ENCODE measurements at regions not wholly inside any gene's neighbourhood (a gene's known extent, or its start where the extent isn't known, plus 50 kb on each side); places are given as distances from the start of the nearest gene placed in this dataset.

- H3K27ac Mint-ChIP-seq = no peak overlapping the region
- ChIA-PET CTCF (no interaction called here), POLR2A (no interaction called here)
- TF ChIP-seq CTCF (IDR thresholded peaks at IDR 0.05) = no peak
- no peaks in the 10 kb centered on the region for H3K36me3 Mint-ChIP-seq (ENCODE audit: low read depth)
- ATAC-seq (ENCODE audit: low read depth) (no peak), DNase-seq (no peak)
- H3K9me3 Mint-ChIP-seq = peaks cover 7% of the 10 kb centered on the region
- no peak overlapping the region for H3K4me3 Mint-ChIP-seq
- no peaks in the 10 kb centered on the region for H3K27me3 Mint-ChIP-seq
- no peaks in the 10 kb centered on the region for H3K4me1 Mint-ChIP-seq
- intact Hi-C loops (cut with micrococcal nuclease) = no loop called here
Observed at GRCh38 chr3:153731071-153731470, 390.1 kb upstream of the ARHGEF26 start.

DNA sequence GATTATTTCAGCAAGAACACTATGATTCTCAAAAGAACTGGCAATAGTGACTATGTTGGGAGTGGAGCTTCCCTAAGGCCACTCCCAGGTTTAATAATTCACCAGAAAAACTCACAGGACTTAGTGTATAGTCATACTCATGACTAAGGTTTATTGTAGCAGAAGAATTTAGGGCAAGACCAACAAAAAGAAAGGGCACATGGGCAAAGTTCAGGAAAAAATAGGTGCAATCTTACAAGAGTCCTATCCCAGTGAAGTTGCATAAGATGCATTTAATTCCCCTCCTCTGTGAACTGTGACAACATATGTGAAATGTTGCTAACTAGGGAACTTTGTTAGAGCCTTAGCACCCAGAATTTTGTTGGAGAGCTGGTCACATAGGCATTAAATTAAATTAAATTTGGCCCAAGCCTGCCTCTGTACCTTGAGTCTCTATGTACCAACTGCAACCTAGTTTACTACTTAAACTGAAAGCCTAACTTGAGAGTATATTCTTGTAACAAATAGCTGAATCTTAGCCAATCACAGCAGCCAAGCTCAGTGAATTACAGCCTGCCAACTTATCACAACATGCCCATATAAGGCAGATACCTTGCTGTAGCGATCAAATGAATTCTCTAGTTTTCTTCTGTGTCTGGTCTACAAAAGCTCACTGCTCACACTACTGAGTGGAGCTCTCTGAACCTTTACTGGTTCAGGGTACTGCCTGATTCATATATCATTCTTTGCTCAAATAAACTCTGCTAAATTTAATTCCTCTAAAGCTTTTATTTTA is 386.2 kb upstream of the ARHGEF26 start:
- POLR2A ChIA-PET = no interaction called here
- CTCF ChIA-PET = no interaction called here
- intact Hi-C loops (cut with micrococcal nuclease) = no loop called here
- no peak for ATAC-seq (ENCODE audit: low read depth)
- no peak for DNase-seq
- Mint-ChIP-seq H3K27ac (no peak overlapping the region), H3K9me3 (peaks cover 7% of the 10 kb centered on the region), H3K4me3 (no peak overlapping the region), H3K36me3 (ENCODE audit: low read depth) (no peaks in the 10 kb centered on the region), H3K4me1 (no peaks in the 10 kb centered on the region), H3K27me3 (no peaks in the 10 kb centered on the region)
- no peak for TF ChIP-seq CTCF (IDR thresholded peaks at IDR 0.05)

DNA sequence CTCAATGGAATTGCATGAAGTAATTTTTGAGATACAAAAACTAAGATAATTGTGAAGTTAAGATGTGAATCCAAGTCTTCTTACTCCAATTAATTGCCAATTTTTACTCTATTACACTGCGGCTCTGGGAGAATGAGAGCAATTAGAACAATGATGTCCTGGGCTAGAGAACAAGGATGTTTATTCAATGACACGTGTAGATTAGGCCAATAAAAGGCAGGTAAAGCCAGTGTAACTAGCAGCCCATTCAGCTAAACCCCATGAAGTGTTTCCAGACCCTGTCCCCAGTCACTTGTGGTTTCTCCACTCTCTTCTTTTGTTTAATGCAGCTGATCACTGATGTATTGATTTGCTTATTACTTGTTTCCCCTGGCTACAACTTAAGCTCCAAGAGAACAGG is 381.1 kb upstream of the ARHGEF26 start:
- no peak for ATAC-seq (ENCODE audit: low read depth)
- no peaks in the 10 kb centered on the region for H3K36me3 Mint-ChIP-seq (ENCODE audit: low read depth)
- no peak for TF ChIP-seq CTCF (IDR thresholded peaks at IDR 0.05)
- intact Hi-C loops (cut with micrococcal nuclease) = no loop called here
- H3K4me3 Mint-ChIP-seq = no peak overlapping the region
- H3K4me1 Mint-ChIP-seq = no peaks in the 10 kb centered on the region
- no peaks in the 10 kb centered on the region for H3K27me3 Mint-ChIP-seq
- ChIA-PET CTCF (no interaction called here), POLR2A (no interaction called here)
- H3K27ac Mint-ChIP-seq = no peak overlapping the region
- H3K9me3 Mint-ChIP-seq = no peaks in the 10 kb centered on the region
- no peak for DNase-seq

- no peak for ATAC-seq (ENCODE audit: low read depth)
- Mint-ChIP-seq H3K27ac (no peak overlapping the region), H3K9me3 (no peaks in the 10 kb centered on the region), H3K4me3 (no peak overlapping the region), H3K36me3 (ENCODE audit: low read depth) (no peaks in the 10 kb centered on the region), H3K4me1 (no peaks in the 10 kb centered on the region), H3K27me3 (no peaks in the 10 kb centered on the region)
- ChIA-PET POLR2A (no interaction called here), CTCF (no interaction called here)
- TF ChIP-seq CTCF (IDR thresholded peaks at IDR 0.05) = no peak
- DNase-seq = no peak
- intact Hi-C loops (cut with micrococcal nuclease) = no loop called here
Observed at GRCh38 chr3:153744889-153745288, 376.3 kb upstream of the ARHGEF26 start.

- H3K27ac Mint-ChIP-seq = no peak overlapping the region
- H3K36me3 Mint-ChIP-seq (ENCODE audit: low read depth) = no peaks in the 10 kb centered on the region
- no peaks in the 10 kb centered on the region for H3K27me3 Mint-ChIP-seq
- H3K9me3 Mint-ChIP-seq = no peaks in the 10 kb centered on the region
- no peak for TF ChIP-seq CTCF (IDR thresholded peaks at IDR 0.05)
- intact Hi-C loops (cut with micrococcal nuclease) = no loop called here
- CTCF ChIA-PET = no interaction called here
- POLR2A ChIA-PET = no interaction called here
- DNase-seq = no peak
- no peak for ATAC-seq (ENCODE audit: low read depth)
- no peaks in the 10 kb centered on the region for H3K4me1 Mint-ChIP-seq
- H3K4me3 Mint-ChIP-seq = no peak overlapping the region
Observed at GRCh38 chr3:153746211-153746610, 375.0 kb upstream of the ARHGEF26 start.
